ENCODE measurements at regions not wholly inside any gene's neighbourhood (a gene's known extent, or its start where the extent isn't known, plus 50 kb on each side); places are given as distances from the start of the nearest gene placed in this dataset.
"Not testable (repeated sequence)": the region's sequence is repeated elsewhere in the genome, so short reads cannot be mapped to it uniquely, and the experiment has no call there.

DNA sequence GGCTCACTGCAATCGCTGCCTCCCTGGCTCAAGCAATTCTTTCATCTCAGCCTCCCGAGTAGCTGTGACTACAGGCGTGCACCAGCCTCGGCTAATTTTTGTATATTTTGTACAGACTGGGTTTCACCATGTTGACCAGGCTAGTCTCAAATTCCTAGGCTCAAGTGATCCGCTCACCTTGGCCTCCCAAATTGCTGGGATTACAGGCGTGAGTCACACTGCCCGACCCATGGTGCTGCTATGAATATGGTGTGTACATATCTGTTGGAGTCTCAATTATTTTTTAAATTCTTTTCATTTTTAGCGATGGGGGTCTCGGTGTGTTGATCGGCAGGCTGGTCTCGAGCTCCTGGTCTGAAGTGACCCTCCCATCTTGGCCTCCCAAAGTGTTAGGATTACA, 78.0 kb upstream of the PRKX start:
- Histone ChIP-seq H3K4me3 (no peak overlapping the region), H3K27ac (no peak overlapping the region)

DNA sequence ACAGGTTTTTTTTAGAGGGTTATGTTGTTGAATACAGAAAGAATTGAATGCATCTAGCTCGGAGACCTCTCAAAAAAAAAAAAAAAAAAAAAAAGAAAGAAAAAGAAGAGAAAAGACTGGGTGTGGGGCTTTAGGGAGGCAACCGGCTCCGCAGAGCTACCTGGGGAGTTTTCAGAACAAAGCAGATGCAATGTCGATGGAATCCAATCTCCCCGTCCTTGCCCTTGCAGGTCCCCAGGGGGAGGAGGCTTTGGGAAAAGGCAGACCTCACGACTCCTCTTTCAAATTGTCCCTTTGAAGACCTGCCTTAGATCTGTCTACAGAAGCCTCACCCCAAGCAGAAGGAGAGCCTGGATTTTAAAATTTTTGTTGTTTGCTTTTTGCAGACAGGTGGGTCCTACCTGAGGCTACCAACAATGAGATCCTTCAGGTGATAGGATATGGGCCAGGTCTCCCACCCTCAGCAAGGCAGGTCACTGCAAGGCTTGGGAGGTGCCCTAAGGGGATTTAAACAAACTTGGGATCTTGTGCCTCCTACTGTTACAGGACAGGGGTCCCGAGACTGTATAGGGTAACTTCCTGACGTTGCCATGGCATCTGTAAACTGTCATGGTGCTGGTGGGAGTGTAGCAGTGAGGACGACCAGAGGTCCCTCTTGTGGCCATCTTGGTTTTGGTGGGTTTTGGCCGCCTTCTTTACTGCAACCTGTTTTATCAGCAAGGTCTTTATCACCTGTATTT, 75.2 kb upstream of the PRKX start:
- H3K27ac ChIP-seq, result no peak overlapping the region
- no peak overlapping the region for H3K4me3 ChIP-seq

DNA sequence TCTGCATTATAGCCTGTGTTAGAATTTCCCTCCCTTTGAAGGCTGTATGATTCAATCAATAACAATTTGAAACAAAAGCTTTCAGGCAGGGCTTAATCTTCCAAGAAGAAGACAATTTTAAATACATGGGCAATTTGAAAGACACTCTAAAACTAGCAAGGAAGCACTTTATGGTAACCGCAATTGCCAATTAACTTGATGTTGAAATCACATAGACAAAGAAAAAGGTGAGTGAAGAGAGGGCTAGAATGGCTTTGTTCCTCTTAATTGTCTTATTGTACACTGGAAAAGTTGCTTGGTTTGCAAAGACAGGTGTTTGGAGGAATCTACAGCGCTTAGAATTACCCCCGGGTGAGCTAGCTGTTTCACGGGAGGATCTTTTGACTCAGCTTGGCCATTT, 74.4 kb upstream of the PRKX start:
- Histone ChIP-seq H3K4me3 (no peak overlapping the region), H3K27ac (no peak overlapping the region)

DNA sequence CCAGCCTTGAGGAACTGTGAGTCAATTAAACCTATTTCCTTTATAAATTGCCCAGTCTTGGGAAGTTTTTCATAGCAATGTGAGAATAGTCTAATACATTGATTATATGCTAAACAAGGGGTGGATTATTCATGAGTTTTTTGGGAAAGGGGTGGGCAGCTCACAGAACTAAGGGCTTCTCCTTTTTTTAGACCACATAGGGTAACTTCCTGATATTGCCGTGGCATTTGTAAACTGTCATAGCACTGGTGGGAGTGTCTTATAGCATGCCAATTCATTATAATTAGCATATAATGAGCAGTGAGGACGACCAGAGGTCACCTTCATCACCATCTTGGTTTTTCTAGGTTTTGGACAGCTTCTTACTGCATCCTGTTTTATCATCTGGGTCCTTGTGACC, 72.4 kb upstream of the PRKX start:
- not testable (repeated sequence) for H3K4me3 ChIP-seq, H3K27ac ChIP-seq

DNA sequence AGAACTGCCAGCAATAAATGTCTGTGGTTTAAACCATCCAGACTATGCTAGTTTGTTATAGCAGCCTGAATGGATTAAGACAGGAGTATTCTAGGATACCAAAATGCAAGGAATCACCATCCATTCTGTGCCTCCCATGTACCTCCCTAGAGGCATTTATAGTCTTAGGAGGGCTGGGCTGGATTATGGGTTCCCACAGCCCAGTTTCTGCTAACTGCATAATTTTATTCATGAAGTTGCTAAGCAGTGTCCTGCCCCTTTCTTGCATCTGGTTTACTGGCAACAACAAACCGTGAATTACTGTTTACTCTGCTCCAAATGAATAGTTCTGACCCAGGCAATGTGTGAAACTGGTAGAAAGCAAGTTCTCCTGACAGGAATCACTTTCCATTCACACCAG, 67.1 kb upstream of the PRKX start:
- Histone ChIP-seq H3K4me3 (no peak overlapping the region), H3K27ac (no peak overlapping the region)

DNA sequence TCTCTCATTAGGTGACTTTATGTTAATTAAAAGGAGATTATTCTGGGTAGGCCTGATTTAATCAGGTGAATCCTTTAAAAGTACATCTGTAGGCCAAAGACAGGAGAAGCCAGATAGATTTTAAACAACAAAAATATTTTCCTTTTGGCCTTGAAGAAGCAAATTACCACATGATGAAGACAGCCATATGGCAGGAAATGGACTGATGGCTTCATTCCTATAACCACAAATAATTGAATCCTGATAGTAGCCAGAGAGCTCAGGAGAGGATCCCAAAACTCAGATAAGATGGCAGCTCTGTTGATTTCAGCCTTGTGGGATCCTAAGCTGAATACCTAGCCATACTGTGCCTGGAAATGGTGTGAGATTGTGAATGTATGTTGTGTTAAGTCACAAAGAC, 66.1 kb upstream of the PRKX start:
- Histone ChIP-seq H3K4me3 (no peak overlapping the region), H3K27ac (no peak overlapping the region)

DNA sequence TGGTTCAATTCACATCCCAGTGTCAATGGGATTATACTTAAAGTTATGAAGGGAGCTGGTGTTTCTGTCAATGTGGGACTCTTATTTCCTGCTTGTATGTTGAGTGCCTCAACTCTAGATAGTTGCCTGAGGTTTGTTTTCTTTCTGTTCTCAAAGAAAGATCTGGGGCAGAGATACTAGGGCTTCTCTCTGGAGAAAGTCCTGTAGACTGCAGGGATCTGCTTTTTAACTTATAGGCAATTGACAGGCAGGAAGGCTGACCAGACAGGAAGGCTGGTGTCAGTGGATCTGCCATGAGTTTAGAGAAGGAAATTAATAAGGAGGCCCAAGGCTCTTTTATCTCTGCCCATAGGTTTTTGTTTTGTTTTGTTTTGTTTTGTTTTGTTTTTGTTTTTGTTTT, 64.0 kb upstream of the PRKX start:
- H3K27ac ChIP-seq, result no peak overlapping the region
- no peak overlapping the region for H3K4me3 ChIP-seq

DNA sequence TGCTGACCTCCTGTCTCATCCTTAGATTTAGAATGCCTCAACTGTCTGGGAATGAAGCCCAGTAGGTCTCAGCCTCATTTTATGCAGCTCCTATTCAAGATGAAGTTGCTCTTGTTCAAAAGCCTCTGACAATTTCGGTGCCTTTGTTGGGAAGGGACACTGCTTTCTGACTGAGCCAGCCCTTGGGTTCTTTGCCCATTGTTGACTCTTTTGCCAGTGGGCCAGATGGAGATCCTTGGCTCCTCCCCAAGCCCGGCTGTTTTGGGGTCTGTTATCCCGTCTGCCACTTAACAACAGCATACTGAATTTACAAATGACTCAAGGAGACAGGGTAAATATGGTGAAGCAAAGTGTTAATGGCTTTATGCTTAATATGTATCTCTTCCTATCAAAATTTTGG, 58.3 kb upstream of the PRKX start:
- no peak overlapping the region for H3K4me3 ChIP-seq
- no peak overlapping the region for H3K27ac ChIP-seq

DNA sequence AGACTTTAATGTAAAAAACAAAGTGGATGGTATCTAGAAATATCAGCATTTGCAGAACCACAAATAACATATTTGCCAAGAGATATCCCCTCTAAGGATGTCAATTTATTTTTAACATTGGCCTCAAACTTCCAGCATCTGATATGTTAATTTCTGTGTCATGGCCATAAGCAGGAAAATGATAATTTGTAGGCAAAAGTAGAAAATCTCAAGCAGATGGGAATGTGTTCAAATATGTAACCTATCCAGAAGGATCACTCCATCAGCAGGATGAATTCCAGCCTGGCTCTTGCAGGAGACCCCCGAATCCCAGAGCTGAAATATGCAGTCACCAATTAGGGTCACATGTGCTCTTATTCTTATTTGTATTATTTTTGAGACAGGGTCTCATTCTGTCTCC, 55.4 kb upstream of the PRKX start:
- no peak overlapping the region for H3K4me3 ChIP-seq
- H3K27ac ChIP-seq, result no peak overlapping the region
